ENCODE measurements at regions not wholly inside any gene's neighbourhood (a gene's known extent, or its start where the extent isn't known, plus 50 kb on each side); places are given as distances from the start of the nearest gene placed in this dataset.

DNA sequence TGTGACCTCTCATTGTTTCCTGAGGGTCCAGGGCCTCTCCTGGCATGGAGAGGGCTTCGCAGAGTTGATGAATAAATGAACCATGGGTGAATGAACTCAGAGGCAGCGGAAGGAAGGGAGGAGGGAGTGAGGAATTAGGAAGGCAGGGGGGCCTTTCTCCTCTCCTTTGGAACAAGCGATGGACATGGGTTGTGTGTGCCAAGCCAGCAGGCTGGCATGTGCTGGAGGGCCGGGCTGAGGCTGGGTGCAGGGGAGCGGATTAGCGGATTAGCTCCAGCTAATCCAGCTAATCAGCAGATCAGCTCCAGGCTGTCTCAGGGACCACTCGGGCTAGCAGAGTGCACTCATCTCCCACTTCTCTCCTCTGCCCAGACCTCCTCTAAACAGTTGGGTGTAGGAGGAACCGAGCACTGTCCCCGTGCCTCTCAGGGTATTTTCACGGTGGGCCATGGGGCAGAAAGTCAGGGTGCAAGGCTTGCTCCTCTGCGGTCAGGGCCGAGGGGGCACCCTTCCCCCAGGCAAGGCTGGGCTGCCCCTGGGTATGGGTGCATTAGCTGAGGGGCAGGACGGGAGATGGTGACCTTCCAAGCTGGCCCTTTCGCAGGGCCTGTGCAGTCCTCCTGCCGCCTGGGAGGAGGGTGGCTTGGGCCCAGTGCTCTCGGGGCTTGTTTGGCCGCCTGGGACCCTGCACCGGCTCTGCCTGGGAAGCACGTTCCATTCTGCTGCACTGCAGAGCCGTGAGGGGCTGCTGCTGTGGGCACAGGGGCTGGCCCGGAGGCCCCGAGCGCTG lies 120.3 kb upstream of the B3GAT1 start:
- Histone ChIP-seq H3K4me3 (no peak overlapping the region), H2AFZ (no peak overlapping the region), H4K20me1 (ENCODE audit: insufficient read depth) (no peaks in the 10 kb centered on the region), H3K4me1 (replicated peaks; ENCODE audit: insufficient read depth) (no peaks in the 10 kb centered on the region), H3K9me2 (ENCODE audit: insufficient read depth) (no peaks in the 10 kb centered on the region), H3K27me3 (ENCODE audit: insufficient read depth, low read depth) (peaks cover 41% of the 10 kb centered on the region), H3K36me3 (ENCODE audit: low read depth) (no peaks in the 10 kb centered on the region), H3K27ac (no peak overlapping the region), H3K9me3 (ENCODE audit: insufficient read depth, low read depth) (no peaks in the 10 kb centered on the region), H3K79me2 (ENCODE audit: low read depth) (no peaks in the 10 kb centered on the region), H3F3A (ENCODE audit: insufficient read depth, low read depth) (no peaks in the 10 kb centered on the region), H3K4me2 (no peak overlapping the region)
- ChIA-PET CTCF (no interaction called here), POLR2A (ENCODE audit: unreplicated experiment) (no interaction called here)
- intact Hi-C loops (cut with micrococcal nuclease; ENCODE audit: unreplicated experiment), result no loop called here
- no TSS peak for BruUV-seq (replicated peaks)
- TF ChIP-seq, protein P1, sequence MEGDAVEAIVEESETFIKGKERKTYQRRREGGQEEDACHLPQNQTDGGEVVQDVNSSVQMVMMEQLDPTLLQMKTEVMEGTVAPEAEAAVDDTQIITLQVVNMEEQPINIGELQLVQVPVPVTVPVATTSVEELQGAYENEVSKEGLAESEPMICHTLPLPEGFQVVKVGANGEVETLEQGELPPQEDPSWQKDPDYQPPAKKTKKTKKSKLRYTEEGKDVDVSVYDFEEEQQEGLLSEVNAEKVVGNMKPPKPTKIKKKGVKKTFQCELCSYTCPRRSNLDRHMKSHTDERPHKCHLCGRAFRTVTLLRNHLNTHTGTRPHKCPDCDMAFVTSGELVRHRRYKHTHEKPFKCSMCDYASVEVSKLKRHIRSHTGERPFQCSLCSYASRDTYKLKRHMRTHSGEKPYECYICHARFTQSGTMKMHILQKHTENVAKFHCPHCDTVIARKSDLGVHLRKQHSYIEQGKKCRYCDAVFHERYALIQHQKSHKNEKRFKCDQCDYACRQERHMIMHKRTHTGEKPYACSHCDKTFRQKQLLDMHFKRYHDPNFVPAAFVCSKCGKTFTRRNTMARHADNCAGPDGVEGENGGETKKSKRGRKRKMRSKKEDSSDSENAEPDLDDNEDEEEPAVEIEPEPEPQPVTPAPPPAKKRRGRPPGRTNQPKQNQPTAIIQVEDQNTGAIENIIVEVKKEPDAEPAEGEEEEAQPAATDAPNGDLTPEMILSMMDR (conservative IDR thresholded peaks at IDR 0.05), result no peak
- no peak for TF ChIP-seq EZH2 (IDR thresholded peaks at IDR 0.05; ENCODE audit: low read depth)
- no peak for DNase-seq

DNA sequence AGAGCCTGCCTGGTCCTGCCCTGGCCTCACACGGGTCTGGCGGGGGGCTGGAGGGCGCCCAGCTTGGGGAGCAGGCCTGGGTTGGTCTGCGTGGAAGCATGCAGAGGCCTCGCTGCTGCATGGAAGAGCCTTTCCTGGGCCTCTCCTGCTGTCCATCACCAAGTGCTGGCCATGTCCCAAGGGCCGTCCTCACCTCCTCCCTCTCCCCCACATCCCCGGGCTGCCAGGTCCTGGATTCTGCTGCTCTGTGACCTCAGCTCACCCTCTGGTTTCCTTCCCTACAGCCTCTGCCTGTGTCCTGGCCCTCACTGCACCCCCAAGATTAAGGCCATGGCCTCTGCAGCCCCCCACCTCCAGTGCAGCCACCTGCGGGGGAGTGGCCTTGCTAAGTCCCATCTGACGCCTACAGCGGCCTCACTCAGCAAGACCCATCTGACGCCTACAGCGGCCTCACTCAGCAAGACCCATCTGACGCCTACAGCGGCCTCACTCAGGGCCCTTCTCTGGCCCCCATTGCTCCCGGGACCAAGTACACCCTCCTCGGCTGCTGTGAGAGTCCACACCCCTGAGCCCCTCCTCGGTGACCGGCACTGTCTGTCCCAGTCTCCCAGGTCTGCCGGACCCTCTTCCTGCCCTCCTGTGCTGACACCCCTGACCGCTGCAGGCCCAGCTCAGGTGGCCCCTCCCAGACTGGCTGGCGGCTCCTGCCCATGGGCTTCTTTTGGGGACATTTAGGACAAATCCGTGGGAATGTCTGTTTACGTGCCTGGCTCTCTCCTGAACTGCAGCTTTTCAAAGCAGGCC lies 119.5 kb upstream of the B3GAT1 start:
- no peak for DNase-seq
- Histone ChIP-seq H3K4me3 (no peak overlapping the region), H3K36me3 (ENCODE audit: low read depth) (no peaks in the 10 kb centered on the region), H4K20me1 (ENCODE audit: insufficient read depth) (no peaks in the 10 kb centered on the region), H3K4me2 (no peak overlapping the region), H3K4me1 (replicated peaks; ENCODE audit: insufficient read depth) (no peaks in the 10 kb centered on the region), H3K27me3 (ENCODE audit: insufficient read depth, low read depth) (peaks cover 48% of the 10 kb centered on the region), H3K27ac (no peak overlapping the region), H3K9me3 (ENCODE audit: insufficient read depth, low read depth) (no peaks in the 10 kb centered on the region), H3K9me2 (ENCODE audit: insufficient read depth) (no peaks in the 10 kb centered on the region), H2AFZ (no peak overlapping the region), H3K79me2 (ENCODE audit: low read depth) (no peaks in the 10 kb centered on the region), H3F3A (ENCODE audit: insufficient read depth, low read depth) (no peaks in the 10 kb centered on the region)
- intact Hi-C loops (cut with micrococcal nuclease; ENCODE audit: unreplicated experiment), result no loop called here
- CTCF ChIA-PET, result no interaction called here
- no peak for TF ChIP-seq EZH2 (IDR thresholded peaks at IDR 0.05; ENCODE audit: low read depth)
- TF ChIP-seq, protein P1 (conservative IDR thresholded peaks at IDR 0.05), result no peak
- BruUV-seq (replicated peaks), result no TSS peak
- POLR2A ChIA-PET (ENCODE audit: unreplicated experiment), result no interaction called here

DNA sequence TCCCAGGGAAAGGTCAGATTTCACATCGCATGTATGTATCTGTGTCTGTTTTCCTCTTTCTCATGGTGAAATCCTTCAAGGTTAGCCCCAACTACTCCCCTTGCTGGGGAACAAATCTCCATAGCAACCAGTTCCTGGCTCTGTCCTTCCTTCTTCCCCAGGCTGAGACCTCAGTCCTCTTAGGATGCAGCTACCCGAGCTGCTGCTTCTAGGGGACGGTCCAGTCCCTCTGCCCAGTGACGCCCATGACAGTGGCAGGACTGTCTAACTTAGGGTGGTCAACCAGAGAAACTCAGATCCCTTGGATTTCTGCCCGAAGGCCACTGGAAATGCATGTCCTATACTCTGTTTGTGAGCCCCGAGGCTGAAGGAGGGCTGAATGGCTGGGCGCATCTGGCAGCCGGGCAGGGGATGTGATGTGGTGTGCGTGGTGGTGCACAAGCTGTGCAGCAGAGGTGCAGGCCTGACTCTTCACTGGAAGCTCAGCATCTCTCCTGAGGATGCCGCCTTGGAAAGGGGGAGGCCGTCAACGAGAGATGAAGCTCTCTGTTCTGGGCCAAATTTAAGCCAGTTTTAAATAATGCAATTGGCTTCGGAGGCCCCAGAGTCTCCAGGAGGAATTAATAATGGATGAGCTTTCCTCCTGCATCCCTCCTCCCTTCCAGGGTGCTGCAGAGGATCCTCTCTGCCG lies 118.7 kb upstream of the B3GAT1 start:
- H3K36me3 ChIP-seq (ENCODE audit: low read depth), result no peaks in the 10 kb centered on the region
- POLR2A ChIA-PET (ENCODE audit: unreplicated experiment), result no interaction called here
- H3K27me3 ChIP-seq (ENCODE audit: insufficient read depth, low read depth), result peaks cover 51% of the 10 kb centered on the region
- H3F3A ChIP-seq (ENCODE audit: insufficient read depth, low read depth), result no peaks in the 10 kb centered on the region
- no peak for DNase-seq
- no peaks in the 10 kb centered on the region for H3K9me3 ChIP-seq (ENCODE audit: insufficient read depth, low read depth)
- H2AFZ ChIP-seq, result no peak overlapping the region
- no peak for TF ChIP-seq EZH2 (IDR thresholded peaks at IDR 0.05; ENCODE audit: low read depth)
- no peaks in the 10 kb centered on the region for H3K4me1 ChIP-seq (replicated peaks; ENCODE audit: insufficient read depth)
- intact Hi-C loops (cut with micrococcal nuclease; ENCODE audit: unreplicated experiment), result no loop called here
- no TSS peak for BruUV-seq (replicated peaks)
- no peak overlapping the region for H3K4me2 ChIP-seq
- no peaks in the 10 kb centered on the region for H3K9me2 ChIP-seq (ENCODE audit: insufficient read depth)
- no peak overlapping the region for H3K4me3 ChIP-seq
- CTCF ChIA-PET, result no interaction called here
- no peak overlapping the region for H3K27ac ChIP-seq
- H4K20me1 ChIP-seq (ENCODE audit: insufficient read depth), result no peaks in the 10 kb centered on the region
- H3K79me2 ChIP-seq (ENCODE audit: low read depth), result no peaks in the 10 kb centered on the region
